DMS79 treated with DMSO at 0.1 percent for 48 hours (cell line): ENCODE measurements at regions not wholly inside any gene's neighbourhood (a gene's known extent, or its start where the extent isn't known, plus 50 kb on each side); places are given as distances from the start of the nearest gene placed in this dataset.

Source experiments
- DNase-seq: peaks from one replicate; lab custom pipeline; 2025; lab: John Stamatoyannopoulos, UW

DNA sequence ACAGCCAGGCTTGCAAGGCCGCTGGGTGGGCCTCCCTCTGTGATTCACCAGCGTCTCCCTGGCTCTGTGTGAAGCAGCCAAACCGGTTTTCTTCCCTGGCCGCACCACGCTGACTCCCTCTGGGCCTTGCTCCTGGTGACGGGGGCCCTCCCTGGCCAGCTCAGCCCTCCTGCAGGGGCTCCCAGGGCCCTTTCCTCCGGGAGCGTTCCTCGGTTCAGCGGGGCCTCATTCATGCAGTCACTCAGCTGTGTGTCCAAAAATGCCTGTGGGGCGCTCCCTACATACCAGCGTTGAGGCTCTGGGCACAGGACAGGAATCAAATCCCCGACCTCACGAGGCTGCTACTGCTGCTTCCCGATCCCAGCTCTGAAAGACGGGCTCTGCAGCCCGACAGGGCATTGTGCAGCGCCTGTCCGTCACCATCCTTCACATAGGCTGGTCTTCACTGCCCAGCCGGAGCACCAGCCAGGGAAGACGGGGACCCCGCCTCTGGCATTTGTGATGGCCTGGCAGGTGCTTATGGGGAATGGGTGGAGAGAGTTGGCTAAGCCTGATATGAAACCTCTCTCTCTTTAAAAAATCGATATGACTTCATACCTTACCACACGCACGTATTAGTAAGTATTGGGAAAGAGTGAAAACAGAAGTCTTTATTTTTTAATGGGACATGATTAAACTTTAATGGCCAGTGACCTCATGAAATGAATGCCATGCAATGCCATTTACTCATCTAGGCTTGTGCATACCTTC, 110.0 kb upstream of the SHH start:
- DNase-seq, result peak; percentile 13

- DNase-seq, result no peak
These were observed 109.5 kb upstream of the SHH start for GRCh38 chr7:155921804-155922066.

GRCh38 chr7:155921086-155921803, 109.0 kb upstream of the SHH start:
- no peak for DNase-seq

DNA sequence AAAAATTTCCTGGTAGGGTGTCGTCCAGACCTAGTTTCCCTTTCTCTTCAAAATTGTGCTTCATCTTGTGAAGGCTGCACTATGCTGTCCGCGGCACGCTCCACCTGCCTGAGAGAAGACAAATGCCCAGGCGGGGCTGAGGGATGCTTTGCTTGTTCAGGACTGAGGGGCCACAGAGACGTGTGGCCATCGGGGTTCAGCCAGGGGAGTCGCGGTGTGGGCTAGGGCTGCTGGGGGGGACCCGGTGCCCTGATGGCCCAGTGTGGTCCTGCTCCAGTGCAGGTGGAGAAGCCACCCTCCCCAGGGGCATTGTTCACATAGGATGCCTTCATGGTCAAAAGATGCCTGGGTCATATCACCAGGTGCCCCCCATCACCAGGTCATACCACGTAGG, 107.8 kb upstream of the SHH start:
- DNase-seq, result no peak

DNA sequence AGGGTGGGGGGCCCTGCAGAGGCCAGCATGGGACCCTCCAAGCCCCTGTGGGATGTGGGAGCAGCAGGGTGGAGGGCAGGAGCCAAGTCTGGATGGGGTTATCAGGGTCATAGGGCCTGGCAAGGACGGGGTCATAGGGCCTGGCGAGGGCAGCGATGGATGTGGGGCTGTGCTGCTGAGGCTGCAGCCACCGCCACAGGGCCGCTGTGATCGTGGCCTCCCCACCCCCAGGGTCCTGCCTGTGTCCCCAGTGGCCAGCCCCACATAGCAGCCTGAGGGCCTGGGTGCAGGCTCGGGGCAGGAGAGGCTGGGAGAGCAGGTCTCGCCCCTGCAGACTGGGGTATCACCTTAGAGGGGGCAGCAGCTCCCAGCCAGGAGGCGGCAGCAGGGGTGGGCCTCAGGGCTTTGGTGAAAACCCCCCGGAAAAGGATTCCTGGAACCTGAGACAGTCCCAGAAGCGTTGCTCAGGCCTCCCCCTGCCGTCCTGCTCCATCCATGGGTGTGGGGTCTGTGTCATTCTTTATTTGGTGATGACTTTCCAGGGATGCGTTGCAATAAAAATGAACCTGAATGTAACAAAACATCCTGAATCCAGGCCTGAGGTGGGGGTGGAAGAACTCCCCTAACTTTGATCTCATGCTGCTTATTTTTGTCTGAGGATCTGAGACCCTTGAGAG, 107.3 kb upstream of the SHH start:
- no peak for DNase-seq

DNA sequence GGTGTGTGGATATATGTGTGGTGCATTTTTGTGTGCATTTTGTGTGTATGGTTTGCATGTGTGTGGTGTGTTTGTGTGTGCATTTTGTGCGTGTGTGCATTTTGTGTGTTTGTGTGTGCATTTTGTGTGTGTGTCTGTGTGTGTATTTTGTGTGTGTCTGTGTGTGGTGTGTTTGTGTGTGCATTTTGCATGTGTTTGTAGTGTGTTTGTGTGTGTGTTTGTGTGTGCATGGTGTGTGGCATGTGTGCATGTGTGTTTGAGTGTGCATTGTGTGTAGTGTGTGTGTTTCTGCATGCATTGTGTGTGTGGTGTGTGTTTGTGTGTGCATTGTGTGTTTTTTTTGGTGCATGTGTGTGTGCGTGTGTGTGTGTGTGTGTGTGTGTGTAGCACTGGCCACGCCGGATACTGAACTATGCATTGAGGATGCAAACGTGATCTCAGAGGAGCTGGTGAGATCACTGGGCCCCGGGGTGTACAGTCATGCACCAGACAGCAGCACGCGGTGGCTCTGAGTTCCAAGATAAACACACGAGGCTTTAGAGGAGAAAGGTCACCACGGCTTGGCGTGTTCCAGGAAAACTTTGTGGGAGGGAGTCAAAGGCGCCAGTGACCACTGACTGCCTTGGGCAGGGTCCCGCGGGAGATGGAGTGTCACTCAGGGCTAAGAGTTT, 106.6 kb upstream of the SHH start:
- no peak for DNase-seq

DNA sequence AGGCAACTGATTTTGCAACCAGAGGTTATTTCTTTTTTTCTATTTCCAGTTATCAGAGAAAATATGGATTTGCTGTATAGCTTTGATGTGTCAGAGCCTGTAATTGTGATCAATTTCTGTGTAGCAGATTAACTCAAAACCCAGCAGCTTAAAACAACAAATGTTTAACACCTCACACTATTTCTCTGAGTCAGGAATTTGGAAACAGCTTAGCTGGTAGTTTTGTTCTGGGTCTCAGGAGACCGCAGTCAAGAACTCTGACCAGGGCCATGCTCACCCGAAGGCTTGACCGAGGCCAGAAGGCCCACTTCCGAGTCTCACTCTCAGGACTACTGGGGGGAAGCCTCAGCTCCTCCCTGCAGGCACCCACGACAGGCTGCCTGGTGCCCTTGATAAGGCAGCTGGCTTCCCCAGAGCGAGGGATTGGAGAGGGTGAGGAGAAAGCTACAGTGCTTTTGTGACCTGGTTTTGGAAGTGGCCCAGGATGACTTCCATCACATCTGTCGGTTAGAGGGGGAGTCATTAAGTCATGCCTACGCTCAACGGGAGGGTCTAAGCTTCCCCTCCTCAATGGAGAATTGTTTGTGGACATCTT, 105.7 kb upstream of the SHH start:
- DNase-seq, result no peak

DNA sequence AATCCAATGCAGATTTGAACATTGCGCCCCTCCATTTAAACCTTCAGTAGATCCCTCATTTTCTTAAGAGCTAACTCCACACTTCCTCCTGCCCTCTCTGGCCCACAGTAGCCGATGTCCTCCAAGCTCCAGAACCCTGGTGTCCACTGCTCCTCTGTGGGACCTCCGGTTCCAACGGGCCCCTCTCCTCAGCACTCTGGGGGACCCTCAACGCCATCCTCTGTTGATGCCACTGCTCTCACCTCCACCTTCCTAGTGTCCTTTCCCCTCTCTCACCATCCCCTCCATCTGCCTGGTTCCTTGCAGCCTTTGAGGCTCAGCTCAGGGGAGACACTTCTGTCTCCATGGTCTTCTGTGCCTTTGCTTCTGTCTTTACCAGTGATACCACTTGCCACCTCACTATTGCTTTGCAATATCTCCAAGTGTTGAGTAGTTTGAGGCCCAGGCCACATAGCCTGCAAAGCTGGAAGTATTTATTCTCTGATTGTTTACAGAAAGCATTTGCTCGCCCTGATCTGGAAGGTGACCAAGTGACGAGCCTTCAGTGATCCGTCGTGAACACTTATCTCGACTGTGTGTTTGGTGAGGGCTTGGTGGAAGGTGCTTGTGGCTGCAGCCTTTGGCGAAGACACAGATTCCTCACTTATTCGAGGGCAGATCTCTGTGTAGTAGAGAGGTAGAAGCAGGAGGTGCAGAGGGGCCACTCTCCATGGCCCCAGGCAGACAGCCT, 104.8 kb upstream of the SHH start:
- no peak for DNase-seq

GRCh38 chr7:155914341-155914740, 102.1 kb upstream of the SHH start:
- no peak for DNase-seq

GRCh38 chr7:155913719-155914118, 101.5 kb upstream of the SHH start:
- DNase-seq, result no peak

DNA sequence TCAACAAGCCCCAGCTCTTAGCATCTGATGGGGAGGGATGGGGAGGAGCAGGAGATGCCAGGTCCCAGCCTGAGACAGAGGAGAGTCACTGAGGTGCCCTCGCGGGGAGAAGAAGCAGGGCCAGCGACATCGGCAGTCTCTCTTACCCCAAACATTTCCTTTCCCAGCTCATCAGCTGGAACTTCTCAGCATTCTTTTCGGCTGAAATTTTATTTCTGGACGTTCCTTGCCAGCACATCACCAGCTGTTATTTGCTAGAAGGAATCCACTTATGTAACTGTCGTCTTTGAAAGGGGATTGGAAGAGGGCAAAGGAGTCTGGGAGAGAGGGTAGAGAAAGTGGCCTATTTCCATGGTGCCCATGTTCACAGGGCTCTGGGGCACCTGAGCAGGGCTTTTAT, 101.0 kb upstream of the SHH start:
- DNase-seq, result no peak

DNA sequence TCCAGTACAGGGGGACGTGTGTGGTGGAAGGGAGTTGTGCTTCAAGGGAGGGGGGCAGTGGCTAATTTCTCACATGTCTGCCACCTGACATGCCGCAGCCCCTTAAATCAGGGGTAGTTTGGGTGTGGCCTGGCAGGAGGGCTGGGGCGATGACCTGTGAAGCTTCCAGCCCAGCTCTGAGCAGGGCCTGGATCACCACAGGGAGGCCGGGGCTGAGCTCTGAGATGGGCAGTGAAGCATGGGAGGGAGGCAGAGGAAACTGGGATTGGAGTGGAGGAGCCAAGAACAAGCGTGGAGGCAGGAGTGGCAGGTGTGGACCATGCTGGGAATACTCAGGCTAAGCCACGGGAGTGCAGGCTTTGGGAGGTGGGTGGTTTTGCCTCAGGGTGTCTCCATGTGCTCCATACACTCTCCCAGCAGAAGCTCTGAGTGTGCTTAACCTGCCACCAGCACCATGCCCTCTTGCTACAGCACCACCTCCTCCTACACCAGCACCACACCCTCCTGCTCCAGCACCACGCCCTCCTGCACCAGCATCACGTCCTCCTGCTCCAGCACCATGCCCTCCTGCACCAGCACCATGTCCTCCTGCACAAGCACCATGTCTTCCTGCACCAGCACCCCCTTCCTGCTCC, 99.3 kb upstream of the SHH start:
- DNase-seq, result no peak

GRCh38 chr7:155908385-155908784, 96.1 kb upstream of the SHH start:
- no peak for DNase-seq

DNA sequence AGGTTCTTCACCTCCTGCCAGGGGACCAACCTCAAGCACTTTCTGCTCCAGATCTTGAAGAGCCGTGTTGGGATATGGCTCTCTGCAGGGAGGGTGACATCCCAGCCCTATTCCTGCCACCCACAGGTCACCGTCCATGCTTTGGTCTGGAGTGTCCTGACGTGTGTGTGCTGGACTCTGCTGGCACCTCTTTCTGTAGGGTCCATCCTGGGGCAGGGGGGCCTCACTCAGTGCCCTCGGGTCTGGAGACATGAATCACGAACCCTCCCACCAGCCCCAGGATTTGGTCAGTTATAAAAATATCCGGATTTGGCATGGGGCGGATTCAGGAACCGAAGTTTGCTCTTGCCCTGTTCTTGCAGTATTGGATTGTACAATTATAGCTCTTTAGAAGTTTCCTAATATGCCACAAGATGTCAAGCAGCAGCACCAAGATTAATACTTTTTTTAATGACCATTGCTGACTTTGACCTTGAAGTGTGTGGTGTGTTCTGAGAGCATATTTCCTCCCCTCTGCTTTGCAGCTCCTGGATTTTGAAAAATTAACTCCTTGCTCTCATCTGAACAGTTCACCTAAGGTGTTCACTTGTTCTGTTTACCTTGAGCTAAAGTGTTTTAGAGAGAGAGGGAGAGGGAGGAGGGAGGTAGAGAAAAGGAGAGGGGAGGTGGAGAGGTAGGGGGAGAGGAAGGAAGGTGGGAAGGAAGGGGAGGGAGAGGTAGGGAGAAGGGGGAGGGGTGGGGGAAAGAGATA, 95.4 kb upstream of the SHH start:
- peak; percentile 49 for DNase-seq

- DNase-seq, result no peak
These were observed 88.9 kb upstream of the SHH start for GRCh38 chr7:155901176-155901575.

GRCh38 chr7:155899596-155899995, 87.3 kb upstream of the SHH start:
- DNase-seq, result no peak

GRCh38 chr7:155897758-155898386, 85.6 kb upstream of the SHH start:
- DNase-seq, result no peak

DNA sequence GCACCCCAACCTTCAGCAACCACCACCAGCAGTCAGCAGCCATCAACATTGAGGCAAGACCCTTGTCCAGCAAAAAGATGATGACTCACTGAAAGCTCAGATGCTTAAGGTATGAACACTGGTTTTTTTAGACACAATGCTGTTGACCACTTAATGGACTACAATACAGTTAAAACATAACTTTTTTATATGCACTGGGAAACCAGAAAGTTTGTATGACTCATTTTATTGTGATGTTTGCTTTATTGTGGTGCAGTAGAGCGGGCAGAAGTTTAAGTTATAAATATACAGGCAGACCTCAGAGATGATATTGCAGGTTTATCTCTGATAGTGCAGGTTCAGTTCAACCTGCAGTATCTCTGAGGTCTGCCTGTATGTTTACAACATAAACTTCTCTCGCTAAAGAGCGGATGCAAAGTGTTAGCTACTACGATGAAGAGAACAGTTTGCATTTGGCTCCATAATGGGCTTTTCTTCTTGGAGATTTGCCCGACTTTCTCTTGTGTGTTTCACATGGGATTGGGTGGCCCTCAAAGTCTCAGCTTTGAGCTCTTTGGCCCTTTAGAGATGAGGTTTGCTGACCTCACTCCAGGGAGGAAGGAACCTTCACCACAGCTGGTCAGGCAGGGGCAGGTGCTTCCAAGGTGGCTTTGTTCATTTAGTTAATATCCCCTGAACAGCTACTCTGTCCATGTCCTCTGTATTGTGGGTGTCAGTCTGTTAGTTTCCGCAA, 84.4 kb upstream of the SHH start:
- no peak for DNase-seq

GRCh38 chr7:155893664-155894063, 81.4 kb upstream of the SHH start:
- no peak for DNase-seq
